HCT116 (cell line): ENCODE measurements at regions not wholly inside any gene's neighbourhood (a gene's known extent, or its start where the extent isn't known, plus 50 kb on each side); places are given as distances from the start of the nearest gene placed in this dataset.

Source experiments
- ELF1 ChIP-seq: IDR thresholded peaks from 2 replicates; pipeline ENCODE4 v1.6.1; 2012; ENCODE audit warnings: low read depth, borderline replicate concordance
- POLR2A ChIP-seq: IDR thresholded peaks from 2 replicates; pipeline ENCODE4 v1.7.0; 2011; ENCODE audit warnings: borderline replicate concordance; ENCODE audit not compliant: insufficient read depth, insufficient read length; ENCODE audit errors: extremely low read depth
- TF ChIP-seq, protein P1 (sequence below), 3 experiments: fragments of 200-600 bp in 1 of 3; sonication (generic) in 1 of 3; IDR thresholded peaks in 2 of 3; conservative IDR thresholded peaks in 1 of 3; 2 replicates each; pipeline ENCODE4 v1.5.1; 2012 to 2017; ENCODE audit warnings: low read depth in 2 of 3, low read length in 2 of 3, antibody characterized with exemption in 1 of 3, borderline replicate concordance in 1 of 3, control low read depth in 1 of 3, mild to moderate bottlenecking in 1 of 3, mixed read lengths in 1 of 3, mixed run types in 1 of 3, moderate library complexity in 1 of 3; ENCODE audit not compliant: insufficient read depth in 1 of 3

DNA sequence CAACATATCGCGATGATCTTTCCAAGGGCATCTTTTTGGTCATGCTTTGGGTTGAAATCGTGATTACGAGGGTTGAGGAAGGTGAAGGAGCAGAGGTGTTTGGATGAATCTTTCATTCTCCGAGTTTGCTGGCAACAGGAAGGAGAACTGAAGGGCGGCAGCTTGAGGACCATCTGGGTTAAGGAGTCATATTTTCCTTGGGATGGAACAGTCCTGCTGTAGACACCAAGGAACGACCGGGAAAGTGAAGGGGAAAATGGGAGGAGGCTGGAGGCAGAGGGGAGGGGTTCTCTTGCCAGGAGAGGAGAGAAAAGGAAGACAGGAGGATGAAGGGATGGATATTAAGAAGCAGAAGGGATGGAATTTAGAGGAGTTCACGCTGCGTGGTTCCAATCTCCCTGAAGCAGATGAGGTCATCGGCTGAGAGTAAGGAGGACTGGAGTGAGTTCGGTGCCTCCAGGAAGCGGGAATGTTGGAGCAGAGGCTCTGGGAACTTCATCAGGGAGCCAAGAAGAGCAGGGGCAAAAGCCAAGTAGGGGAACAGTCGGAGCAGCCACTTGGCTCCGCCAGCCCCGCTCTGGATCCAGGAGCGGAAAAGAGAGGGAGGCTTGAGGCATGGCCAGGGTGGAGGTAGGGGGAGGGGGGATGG lies 116.6 kb upstream of the GALNT17 start:
- TF ChIP-seq, protein P1, sequence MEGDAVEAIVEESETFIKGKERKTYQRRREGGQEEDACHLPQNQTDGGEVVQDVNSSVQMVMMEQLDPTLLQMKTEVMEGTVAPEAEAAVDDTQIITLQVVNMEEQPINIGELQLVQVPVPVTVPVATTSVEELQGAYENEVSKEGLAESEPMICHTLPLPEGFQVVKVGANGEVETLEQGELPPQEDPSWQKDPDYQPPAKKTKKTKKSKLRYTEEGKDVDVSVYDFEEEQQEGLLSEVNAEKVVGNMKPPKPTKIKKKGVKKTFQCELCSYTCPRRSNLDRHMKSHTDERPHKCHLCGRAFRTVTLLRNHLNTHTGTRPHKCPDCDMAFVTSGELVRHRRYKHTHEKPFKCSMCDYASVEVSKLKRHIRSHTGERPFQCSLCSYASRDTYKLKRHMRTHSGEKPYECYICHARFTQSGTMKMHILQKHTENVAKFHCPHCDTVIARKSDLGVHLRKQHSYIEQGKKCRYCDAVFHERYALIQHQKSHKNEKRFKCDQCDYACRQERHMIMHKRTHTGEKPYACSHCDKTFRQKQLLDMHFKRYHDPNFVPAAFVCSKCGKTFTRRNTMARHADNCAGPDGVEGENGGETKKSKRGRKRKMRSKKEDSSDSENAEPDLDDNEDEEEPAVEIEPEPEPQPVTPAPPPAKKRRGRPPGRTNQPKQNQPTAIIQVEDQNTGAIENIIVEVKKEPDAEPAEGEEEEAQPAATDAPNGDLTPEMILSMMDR (IDR thresholded peaks at IDR 0.05 in 2 of 3, conservative IDR thresholded peaks at IDR 0.05 in 1 of 3; ENCODE audit: borderline replicate concordance in 1 of 3, insufficient read depth in 1 of 3, low read depth in 2 of 3, low read length in 2 of 3) = no peak
- no peak for TF ChIP-seq POLR2A
- TF ChIP-seq ELF1 = no peak
